ENCODE measurements at regions not wholly inside any gene's neighbourhood (a gene's known extent, or its start where the extent isn't known, plus 50 kb on each side); places are given as distances from the start of the nearest gene placed in this dataset.

DNA sequence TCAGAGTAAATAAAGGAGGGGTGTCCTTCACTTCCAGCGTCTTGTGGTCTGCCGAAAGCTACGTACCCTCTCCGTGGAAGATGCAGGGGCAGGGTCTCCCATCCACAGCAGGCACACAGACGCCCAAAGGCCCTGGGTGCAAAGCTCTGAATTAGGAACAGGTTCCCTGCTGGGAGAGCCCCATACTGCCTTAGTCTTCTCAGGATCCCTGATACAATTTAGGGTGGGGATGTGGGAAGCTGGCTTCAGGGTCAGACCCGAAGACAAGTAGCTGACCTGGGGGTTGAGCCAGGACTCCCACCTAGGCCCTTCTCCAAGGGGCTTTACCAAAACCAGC, 74.1 kb downstream of the TTLL2 start:
- TF ChIP-seq POLR2A (IDR thresholded peaks at IDR 0.05; ENCODE audit: low read depth, low read length) (no peak), POLR2AphosphoS5 (IDR thresholded peaks at IDR 0.05; ENCODE audit: low read depth, low read length) (no peak)
